SK-N-SH (cell line): ENCODE measurements at regions not wholly inside any gene's neighbourhood (a gene's known extent, or its start where the extent isn't known, plus 50 kb on each side); places are given as distances from the start of the nearest gene placed in this dataset.

ENCODE experiments used
- CTCF ChIA-PET: fragments of 300-600, 350-600 bp; formaldehyde crosslinking; extraction: SDS; loops from one replicate; lab custom pipeline; 2021; lab: Yijun Ruan, JAX
- POLR2A ChIA-PET: fragments of 350-600 bp; sonication (Branson Sonifier 250); formaldehyde crosslinking; extraction: SDS; loops from one replicate; lab custom pipeline; 2020; ENCODE audit warnings: antibody characterized with exemption, inconsistent platforms; lab: Yijun Ruan, JAX
- DNase-seq: peaks from one replicate; pipeline ENCODE4 v3.0.0; 2012
- H2AFZ ChIP-seq: fragments of 200-600 bp; sonication (generic); 2 replicates; pipeline ENCODE4 v1.8.1; 2016; ENCODE audit warnings: antibody characterized with exemption, mild to moderate bottlenecking, low read depth
- H3F3A ChIP-seq: fragments of 200-600 bp; sonication (generic); replicated peaks from 2 replicates; pipeline ENCODE3; 2016; ENCODE audit warnings: antibody characterized with exemption, mild to moderate bottlenecking; ENCODE audit not compliant: insufficient read depth
- H3K27ac ChIP-seq, 2 experiments: fragments of 200-500 bp in 1 of 2; fragments of 200-600 bp in 1 of 2; sonication (Bioruptor generic) in 1 of 2; sonication (generic), shearing (Covaris generic) in 1 of 2; 2 replicates each; pipeline versions ENCODE4 v1.5.1 to v1.6.1; 2014 to 2016; ENCODE audit warnings: low read depth in 2 of 2, inconsistent platforms in 1 of 2, low read length in 1 of 2, mild to moderate bottlenecking in 1 of 2, mixed read lengths in 1 of 2
- H3K27me3 ChIP-seq: fragments of 200-600 bp; sonication (generic), shearing (Covaris generic); 2 replicates; pipeline ENCODE4 v1.6.1; 2016; ENCODE audit warnings: mixed run types; ENCODE audit not compliant: insufficient read depth
- H3K36me3 ChIP-seq, 2 experiments: fragments of 200-500 bp in 1 of 2; fragments of 200-600 bp in 1 of 2; sonication (Bioruptor generic) in 1 of 2; sonication (generic) in 1 of 2; replicated peaks in 1 of 2; 2 replicates each; pipeline versions ENCODE3 to v1.5.1; 2014 to 2016; ENCODE audit warnings: low read length in 1 of 2, mild to moderate bottlenecking in 1 of 2; ENCODE audit not compliant: insufficient read depth in 2 of 2, control insufficient read depth in 1 of 2
- H3K4me1 ChIP-seq, 2 experiments: fragments of 200-500 bp in 1 of 2; fragments of 200-600 bp in 1 of 2; sonication (Bioruptor generic) in 1 of 2; sonication (generic), shearing (Covaris generic) in 1 of 2; 2 replicates each; pipeline versions ENCODE4 v1.5.1 to v1.6.1; 2014 to 2016; ENCODE audit warnings: low read depth in 1 of 2, low read length in 1 of 2, mixed run types in 1 of 2; ENCODE audit not compliant: insufficient read depth in 2 of 2, control insufficient read depth in 1 of 2
- H3K4me2 ChIP-seq: fragments of 200-600 bp; sonication (generic), shearing (Covaris generic); 2 replicates; pipeline ENCODE4 v1.6.1; 2017; ENCODE audit warnings: mixed run types
- H3K4me3 ChIP-seq, 2 experiments: fragments of 200-500 bp in 1 of 2; fragments of 200-600 bp in 1 of 2; sonication (Bioruptor generic) in 1 of 2; sonication (generic), shearing (Covaris generic) in 1 of 2; 2 replicates each; pipeline versions ENCODE4 v1.5.1 to v1.8.1; 2014 to 2016; ENCODE audit warnings: low read depth in 2 of 2, inconsistent platforms in 1 of 2, low read length in 1 of 2, mild to moderate bottlenecking in 1 of 2, mixed read lengths in 1 of 2, moderate library complexity in 1 of 2
- H3K79me2 ChIP-seq: fragments of 200-600 bp; sonication (generic); 2 replicates; pipeline ENCODE4 v1.8.1; 2017; ENCODE audit warnings: mild to moderate bottlenecking; ENCODE audit not compliant: insufficient read depth
- H3K9ac ChIP-seq: fragments of 200-600 bp; sonication (generic); 2 replicates; pipeline ENCODE4 v1.6.1; 2017; ENCODE audit warnings: mixed run types
- H3K9me2 ChIP-seq: fragments of 200-600 bp; sonication (generic); 2 replicates; pipeline ENCODE4 v1.6.1; 2017; ENCODE audit warnings: mixed run types
- H3K9me3 ChIP-seq: fragments of 200-600 bp; sonication (generic); 2 replicates; pipeline ENCODE4 v1.6.1; 2017; ENCODE audit warnings: mixed run types, mild to moderate bottlenecking, moderate library complexity
- H4K20me1 ChIP-seq: fragments of 200-600 bp; sonication (generic); 2 replicates; pipeline ENCODE4 v1.6.1; 2017; ENCODE audit warnings: mild to moderate bottlenecking, mixed run types; ENCODE audit not compliant: insufficient read depth
- ELF1 ChIP-seq: IDR thresholded peaks from 2 replicates; pipeline ENCODE4 v1.4.0; 2012
- EZH2phosphoT487 ChIP-seq: fragments of 200-600 bp; sonication (generic); IDR thresholded peaks from 2 replicates; pipeline ENCODE4 v1.6.1; 2017; ENCODE audit warnings: low read depth, mixed run types, mild to moderate bottlenecking, antibody characterized with exemption, moderate library complexity, borderline replicate concordance
- FOXM1 ChIP-seq: IDR thresholded peaks from 2 replicates; pipeline ENCODE4 v1.4.0; 2012; ENCODE audit warnings: low read depth, mild to moderate bottlenecking
- GABPA ChIP-seq: IDR thresholded peaks from 2 replicates; pipeline ENCODE4 v1.4.0; 2012; ENCODE audit warnings: low read depth, mild to moderate bottlenecking
- MXI1 ChIP-seq: IDR thresholded peaks from 2 replicates; pipeline ENCODE4 v1.6.1; 2012; ENCODE audit warnings: mild to moderate bottlenecking, low read depth, low read length, improper control_type of control experiment
- NRF1 ChIP-seq: IDR thresholded peaks from 2 replicates; pipeline ENCODE4 v1.6.1; 2012; ENCODE audit warnings: low read depth, mild to moderate bottlenecking, low read length
- POLR2AphosphoS5 ChIP-seq: IDR thresholded peaks from 2 replicates; pipeline ENCODE4 v1.6.1; 2012; ENCODE audit warnings: low read depth, low read length
- RXRA ChIP-seq: IDR thresholded peaks from 2 replicates; pipeline ENCODE4 v1.4.0; 2012; ENCODE audit warnings: low read depth, mild to moderate bottlenecking, borderline replicate concordance
- SIN3A ChIP-seq: IDR thresholded peaks from 2 replicates; pipeline ENCODE4 v1.6.1; 2012; ENCODE audit warnings: low read depth, mild to moderate bottlenecking, low read length, moderate library complexity, borderline replicate concordance
- WGBS: methylation state at CpG from one replicate; pipeline ENCODE4 v1.1.6; 2017; ENCODE audit warnings: low lambda C conversion rate; 5-methylcytosine and 5-hydroxymethylcytosine counted together
- TF ChIP-seq, protein P1 (sequence below): IDR thresholded peaks from 2 replicates; pipeline ENCODE4 v1.6.1; 2012; ENCODE audit warnings: mild to moderate bottlenecking, low read depth, low read length, moderate library complexity
- TF ChIP-seq, protein P2 (sequence below): IDR thresholded peaks from 2 replicates; pipeline ENCODE4 v1.4.0; 2012; ENCODE audit warnings: low read depth
- TF ChIP-seq, protein P3 (sequence below): fragments of 150-350 bp; IDR thresholded peaks from 2 replicates; pipeline ENCODE4 v1.6.1; 2017; ENCODE audit warnings: antibody characterized with exemption, low read length, low read depth, borderline replicate concordance
- TF ChIP-seq, protein P4 (sequence below): IDR thresholded peaks from 2 replicates; pipeline ENCODE4; 2012

DNA sequence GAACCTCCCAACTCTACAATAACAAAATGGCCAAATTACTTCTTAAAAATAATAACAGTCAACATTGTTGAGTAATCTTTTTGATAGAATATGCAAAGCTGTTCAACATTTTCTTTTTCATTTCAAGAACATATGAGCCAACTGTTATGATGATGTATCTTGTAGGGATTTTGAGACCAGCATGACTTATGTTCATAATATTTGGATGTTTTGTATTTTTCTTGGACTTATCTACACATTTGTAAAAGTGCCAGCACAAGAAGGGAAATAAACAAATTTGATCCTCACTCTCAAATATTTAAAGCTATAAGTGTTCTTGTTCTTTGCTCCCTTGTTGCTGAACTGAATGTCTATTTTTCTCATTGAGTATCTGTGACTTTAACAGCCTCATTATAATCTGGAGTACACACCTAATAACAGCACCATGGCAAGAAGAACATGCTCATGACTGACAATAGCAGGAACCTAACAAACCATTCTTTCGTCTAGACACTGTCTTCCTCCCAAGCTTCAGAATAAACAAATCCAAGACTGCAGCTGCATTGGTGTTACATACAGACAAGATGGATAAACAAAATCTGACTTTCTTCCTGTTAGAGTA lies 1049.7 kb downstream of the FAT4 start:
- H3K36me3 ChIP-seq = no peaks in the 10 kb centered on the region
- H2AFZ ChIP-seq = no peak overlapping the region
- H3K27me3 ChIP-seq = no peaks in the 10 kb centered on the region
- H3K4me3 ChIP-seq = no peak overlapping the region
- H3K9me2 ChIP-seq = no peaks in the 10 kb centered on the region
- H3F3A ChIP-seq = no peaks in the 10 kb centered on the region
- no peak for DNase-seq
- H3K4me2 ChIP-seq = no peak overlapping the region
- no peaks in the 10 kb centered on the region for H3K4me1 ChIP-seq
- ChIA-PET POLR2A (no interaction called here), CTCF (interaction anchor here (1.7 kb wide), 1 partner anchor 12 kb away, joined by 4 read pairs; no protein-coding TSS in a partner anchor)
- H3K9ac ChIP-seq = no peak overlapping the region
- H3K9me3 ChIP-seq = no peaks in the 10 kb centered on the region
- no peaks in the 10 kb centered on the region for H4K20me1 ChIP-seq
- no peak overlapping the region for H3K27ac ChIP-seq
- TF ChIP-seq EZH2phosphoT487 (no peak), ELF1 (no peak), FOXM1 (no peak), MXI1 (no peak), GABPA (no peak), POLR2AphosphoS5 (no peak), NRF1 (no peak), SIN3A (no peak), RXRA (no peak)
- TF ChIP-seq, protein P1, sequence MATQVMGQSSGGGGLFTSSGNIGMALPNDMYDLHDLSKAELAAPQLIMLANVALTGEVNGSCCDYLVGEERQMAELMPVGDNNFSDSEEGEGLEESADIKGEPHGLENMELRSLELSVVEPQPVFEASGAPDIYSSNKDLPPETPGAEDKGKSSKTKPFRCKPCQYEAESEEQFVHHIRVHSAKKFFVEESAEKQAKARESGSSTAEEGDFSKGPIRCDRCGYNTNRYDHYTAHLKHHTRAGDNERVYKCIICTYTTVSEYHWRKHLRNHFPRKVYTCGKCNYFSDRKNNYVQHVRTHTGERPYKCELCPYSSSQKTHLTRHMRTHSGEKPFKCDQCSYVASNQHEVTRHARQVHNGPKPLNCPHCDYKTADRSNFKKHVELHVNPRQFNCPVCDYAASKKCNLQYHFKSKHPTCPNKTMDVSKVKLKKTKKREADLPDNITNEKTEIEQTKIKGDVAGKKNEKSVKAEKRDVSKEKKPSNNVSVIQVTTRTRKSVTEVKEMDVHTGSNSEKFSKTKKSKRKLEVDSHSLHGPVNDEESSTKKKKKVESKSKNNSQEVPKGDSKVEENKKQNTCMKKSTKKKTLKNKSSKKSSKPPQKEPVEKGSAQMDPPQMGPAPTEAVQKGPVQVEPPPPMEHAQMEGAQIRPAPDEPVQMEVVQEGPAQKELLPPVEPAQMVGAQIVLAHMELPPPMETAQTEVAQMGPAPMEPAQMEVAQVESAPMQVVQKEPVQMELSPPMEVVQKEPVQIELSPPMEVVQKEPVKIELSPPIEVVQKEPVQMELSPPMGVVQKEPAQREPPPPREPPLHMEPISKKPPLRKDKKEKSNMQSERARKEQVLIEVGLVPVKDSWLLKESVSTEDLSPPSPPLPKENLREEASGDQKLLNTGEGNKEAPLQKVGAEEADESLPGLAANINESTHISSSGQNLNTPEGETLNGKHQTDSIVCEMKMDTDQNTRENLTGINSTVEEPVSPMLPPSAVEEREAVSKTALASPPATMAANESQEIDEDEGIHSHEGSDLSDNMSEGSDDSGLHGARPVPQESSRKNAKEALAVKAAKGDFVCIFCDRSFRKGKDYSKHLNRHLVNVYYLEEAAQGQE = no peak
- TF ChIP-seq, protein P2, sequence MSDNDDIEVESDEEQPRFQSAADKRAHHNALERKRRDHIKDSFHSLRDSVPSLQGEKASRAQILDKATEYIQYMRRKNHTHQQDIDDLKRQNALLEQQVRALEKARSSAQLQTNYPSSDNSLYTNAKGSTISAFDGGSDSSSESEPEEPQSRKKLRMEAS = no peak
- TF ChIP-seq, protein P3, sequence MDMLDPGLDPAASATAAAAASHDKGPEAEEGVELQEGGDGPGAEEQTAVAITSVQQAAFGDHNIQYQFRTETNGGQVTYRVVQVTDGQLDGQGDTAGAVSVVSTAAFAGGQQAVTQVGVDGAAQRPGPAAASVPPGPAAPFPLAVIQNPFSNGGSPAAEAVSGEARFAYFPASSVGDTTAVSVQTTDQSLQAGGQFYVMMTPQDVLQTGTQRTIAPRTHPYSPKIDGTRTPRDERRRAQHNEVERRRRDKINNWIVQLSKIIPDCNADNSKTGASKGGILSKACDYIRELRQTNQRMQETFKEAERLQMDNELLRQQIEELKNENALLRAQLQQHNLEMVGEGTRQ = no peak
- TF ChIP-seq, protein P4, sequence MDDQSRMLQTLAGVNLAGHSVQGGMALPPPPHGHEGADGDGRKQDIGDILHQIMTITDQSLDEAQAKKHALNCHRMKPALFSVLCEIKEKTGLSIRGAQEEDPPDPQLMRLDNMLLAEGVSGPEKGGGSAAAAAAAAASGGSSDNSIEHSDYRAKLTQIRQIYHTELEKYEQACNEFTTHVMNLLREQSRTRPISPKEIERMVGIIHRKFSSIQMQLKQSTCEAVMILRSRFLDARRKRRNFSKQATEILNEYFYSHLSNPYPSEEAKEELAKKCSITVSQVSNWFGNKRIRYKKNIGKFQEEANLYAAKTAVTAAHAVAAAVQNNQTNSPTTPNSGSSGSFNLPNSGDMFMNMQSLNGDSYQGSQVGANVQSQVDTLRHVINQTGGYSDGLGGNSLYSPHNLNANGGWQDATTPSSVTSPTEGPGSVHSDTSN = no peak
- 95% methylated on average over 1 of the region's 1 CpG for WGBS
- H3K79me2 ChIP-seq = no peaks in the 10 kb centered on the region
